ENCODE measurements at regions not wholly inside any gene's neighbourhood (a gene's known extent, or its start where the extent isn't known, plus 50 kb on each side); places are given as distances from the start of the nearest gene placed in this dataset.

DNA sequence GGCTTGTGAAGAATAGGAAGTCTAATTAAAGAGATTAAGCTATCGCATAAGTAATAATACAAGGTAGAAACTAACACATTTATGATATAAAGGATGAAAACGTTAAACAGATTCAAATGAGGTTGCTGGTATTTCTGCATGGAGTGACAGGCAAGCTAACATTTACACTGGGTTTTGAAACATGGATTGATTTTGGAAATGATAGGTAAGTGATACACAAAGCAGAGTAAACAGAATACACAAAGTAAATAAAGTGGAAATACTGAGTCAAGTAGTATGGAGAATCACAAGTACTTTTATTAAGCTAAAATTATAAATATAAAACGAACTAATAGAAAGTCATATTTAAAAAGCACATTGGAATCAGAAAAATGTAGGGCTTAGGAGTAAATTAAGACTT, 665.3 kb downstream of the STPG2 start (continued):
- TF ChIP-seq, protein P1, sequence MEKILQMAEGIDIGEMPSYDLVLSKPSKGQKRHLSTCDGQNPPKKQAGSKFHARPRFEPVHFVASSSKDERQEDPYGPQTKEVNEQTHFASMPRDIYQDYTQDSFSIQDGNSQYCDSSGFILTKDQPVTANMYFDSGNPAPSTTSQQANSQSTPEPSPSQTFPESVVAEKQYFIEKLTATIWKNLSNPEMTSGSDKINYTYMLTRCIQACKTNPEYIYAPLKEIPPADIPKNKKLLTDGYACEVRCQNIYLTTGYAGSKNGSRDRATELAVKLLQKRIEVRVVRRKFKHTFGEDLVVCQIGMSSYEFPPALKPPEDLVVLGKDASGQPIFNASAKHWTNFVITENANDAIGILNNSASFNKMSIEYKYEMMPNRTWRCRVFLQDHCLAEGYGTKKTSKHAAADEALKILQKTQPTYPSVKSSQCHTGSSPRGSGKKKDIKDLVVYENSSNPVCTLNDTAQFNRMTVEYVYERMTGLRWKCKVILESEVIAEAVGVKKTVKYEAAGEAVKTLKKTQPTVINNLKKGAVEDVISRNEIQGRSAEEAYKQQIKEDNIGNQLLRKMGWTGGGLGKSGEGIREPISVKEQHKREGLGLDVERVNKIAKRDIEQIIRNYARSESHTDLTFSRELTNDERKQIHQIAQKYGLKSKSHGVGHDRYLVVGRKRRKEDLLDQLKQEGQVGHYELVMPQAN (conservative IDR thresholded peaks at IDR 0.05), result no peak
- no peak for TF ChIP-seq PML (IDR thresholded peaks at IDR 0.05; ENCODE audit: low read length)
- no peak for TF ChIP-seq NBN (IDR thresholded peaks at IDR 0.05)
- no peak for TF ChIP-seq STAT3 (IDR thresholded peaks at IDR 0.05; ENCODE audit: low read depth, low read length)

DNA sequence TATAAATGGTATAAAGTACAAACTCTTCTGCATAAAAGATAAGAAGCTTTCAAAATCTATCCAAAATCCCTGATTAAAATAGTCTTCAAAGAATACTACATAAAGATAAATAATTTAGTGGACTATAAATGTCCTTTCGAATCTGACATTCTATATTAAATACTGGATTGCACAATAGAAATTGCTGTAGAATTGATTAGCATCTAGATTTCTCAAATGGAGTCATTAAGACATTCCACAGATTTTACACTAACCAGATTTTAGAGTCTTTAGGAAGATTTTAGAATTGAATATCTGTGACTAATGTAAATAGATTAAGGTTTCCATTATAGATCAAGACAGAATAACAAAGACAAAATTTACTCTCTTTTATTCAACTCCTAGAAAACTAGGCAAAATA, 663.9 kb downstream of the STPG2 start:
- Histone ChIP-seq H4K20me1 (ENCODE audit: control insufficient read depth, insufficient read depth) (no peaks in the 10 kb centered on the region), H3K36me3 (ENCODE audit: control insufficient read depth in 2 of 2, insufficient read depth in 2 of 2, low read length in 1 of 2) (no peaks in the 10 kb centered on the region), H3K9me3 (replicated peaks; ENCODE audit: control insufficient read depth, insufficient read depth, low read length) (no peaks in the 10 kb centered on the region), H2AFZ (ENCODE audit: control insufficient read depth, low read depth, low read length) (no peak overlapping the region), H3K4me1 (ENCODE audit: control insufficient read depth, insufficient read depth, low read length) (no peaks in the 10 kb centered on the region), H3K9ac (ENCODE audit: control insufficient read depth, insufficient read depth, low read length) (no peak overlapping the region), H3K4me3 (no peak overlapping the region), H3K27ac (ENCODE audit: control insufficient read depth, insufficient read depth) (no peak overlapping the region), H3K4me2 (ENCODE audit: control insufficient read depth, insufficient read depth) (no peak overlapping the region), H3K27me3 (replicated peaks in 1 of 2; ENCODE audit: control insufficient read depth in 2 of 2, insufficient read depth in 2 of 2, low read length in 1 of 2) (no peaks in the 10 kb centered on the region), H3K79me2 (ENCODE audit: control insufficient read depth, insufficient read depth, low read length) (no peaks in the 10 kb centered on the region)
- ChIA-PET POLR2A (no interaction called here), RAD21 (ENCODE audit: unreplicated experiment) (no interaction called here), CTCF (no interaction called here), SMC1A (ENCODE audit: uncharacterized antibody, unreplicated experiment) (interaction anchor here (0.6 kb wide), 1 partner anchor 231 kb away, joined by 3 read pairs; no protein-coding TSS in a partner anchor)
- intact Hi-C loops (cut with micrococcal nuclease; ENCODE audit: unreplicated experiment) (no loop called here), in situ Hi-C loops (cut with MboI) (no loop called here)
- FAIRE-seq (no peak), ATAC-seq (no peak), DNase-seq (ENCODE audit: low read depth, low spot score) (no peak)
- WGBS (ENCODE audit: insufficient coverage, insufficient replicate concordance, low lambda C conversion rate, missing lambda C conversion rate), result 0% methylated on average over 1 of the region's 1 CpG
- no TSS peak for BruUV-seq (replicated peaks)
- TF ChIP-seq, protein P2, sequence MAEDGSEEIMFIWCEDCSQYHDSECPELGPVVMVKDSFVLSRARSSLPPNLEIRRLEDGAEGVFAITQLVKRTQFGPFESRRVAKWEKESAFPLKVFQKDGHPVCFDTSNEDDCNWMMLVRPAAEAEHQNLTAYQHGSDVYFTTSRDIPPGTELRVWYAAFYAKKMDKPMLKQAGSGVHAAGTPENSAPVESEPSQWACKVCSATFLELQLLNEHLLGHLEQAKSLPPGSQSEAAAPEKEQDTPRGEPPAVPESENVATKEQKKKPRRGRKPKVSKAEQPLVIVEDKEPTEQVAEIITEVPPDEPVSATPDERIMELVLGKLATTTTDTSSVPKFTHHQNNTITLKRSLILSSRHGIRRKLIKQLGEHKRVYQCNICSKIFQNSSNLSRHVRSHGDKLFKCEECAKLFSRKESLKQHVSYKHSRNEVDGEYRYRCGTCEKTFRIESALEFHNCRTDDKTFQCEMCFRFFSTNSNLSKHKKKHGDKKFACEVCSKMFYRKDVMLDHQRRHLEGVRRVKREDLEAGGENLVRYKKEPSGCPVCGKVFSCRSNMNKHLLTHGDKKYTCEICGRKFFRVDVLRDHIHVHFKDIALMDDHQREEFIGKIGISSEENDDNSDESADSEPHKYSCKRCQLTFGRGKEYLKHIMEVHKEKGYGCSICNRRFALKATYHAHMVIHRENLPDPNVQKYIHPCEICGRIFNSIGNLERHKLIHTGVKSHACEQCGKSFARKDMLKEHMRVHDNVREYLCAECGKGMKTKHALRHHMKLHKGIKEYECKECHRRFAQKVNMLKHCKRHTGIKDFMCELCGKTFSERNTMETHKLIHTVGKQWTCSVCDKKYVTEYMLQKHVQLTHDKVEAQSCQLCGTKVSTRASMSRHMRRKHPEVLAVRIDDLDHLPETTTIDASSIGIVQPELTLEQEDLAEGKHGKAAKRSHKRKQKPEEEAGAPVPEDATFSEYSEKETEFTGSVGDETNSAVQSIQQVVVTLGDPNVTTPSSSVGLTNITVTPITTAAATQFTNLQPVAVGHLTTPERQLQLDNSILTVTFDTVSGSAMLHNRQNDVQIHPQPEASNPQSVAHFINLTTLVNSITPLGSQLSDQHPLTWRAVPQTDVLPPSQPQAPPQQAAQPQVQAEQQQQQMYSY (CRISPR knock-in tag; IDR thresholded peaks at IDR 0.05), result no peak
- no peak for TF ChIP-seq KDM1A (IDR thresholded peaks at IDR 0.05; ENCODE audit: borderline replicate concordance)
- TF ChIP-seq ATF7 (IDR thresholded peaks at IDR 0.05; ENCODE audit: low read depth), result no peak
- no peak for TF ChIP-seq PAX5 (IDR thresholded peaks at IDR 0.05; ENCODE audit: borderline replicate concordance, low read depth, low read length)
- TF ChIP-seq, protein P3, sequence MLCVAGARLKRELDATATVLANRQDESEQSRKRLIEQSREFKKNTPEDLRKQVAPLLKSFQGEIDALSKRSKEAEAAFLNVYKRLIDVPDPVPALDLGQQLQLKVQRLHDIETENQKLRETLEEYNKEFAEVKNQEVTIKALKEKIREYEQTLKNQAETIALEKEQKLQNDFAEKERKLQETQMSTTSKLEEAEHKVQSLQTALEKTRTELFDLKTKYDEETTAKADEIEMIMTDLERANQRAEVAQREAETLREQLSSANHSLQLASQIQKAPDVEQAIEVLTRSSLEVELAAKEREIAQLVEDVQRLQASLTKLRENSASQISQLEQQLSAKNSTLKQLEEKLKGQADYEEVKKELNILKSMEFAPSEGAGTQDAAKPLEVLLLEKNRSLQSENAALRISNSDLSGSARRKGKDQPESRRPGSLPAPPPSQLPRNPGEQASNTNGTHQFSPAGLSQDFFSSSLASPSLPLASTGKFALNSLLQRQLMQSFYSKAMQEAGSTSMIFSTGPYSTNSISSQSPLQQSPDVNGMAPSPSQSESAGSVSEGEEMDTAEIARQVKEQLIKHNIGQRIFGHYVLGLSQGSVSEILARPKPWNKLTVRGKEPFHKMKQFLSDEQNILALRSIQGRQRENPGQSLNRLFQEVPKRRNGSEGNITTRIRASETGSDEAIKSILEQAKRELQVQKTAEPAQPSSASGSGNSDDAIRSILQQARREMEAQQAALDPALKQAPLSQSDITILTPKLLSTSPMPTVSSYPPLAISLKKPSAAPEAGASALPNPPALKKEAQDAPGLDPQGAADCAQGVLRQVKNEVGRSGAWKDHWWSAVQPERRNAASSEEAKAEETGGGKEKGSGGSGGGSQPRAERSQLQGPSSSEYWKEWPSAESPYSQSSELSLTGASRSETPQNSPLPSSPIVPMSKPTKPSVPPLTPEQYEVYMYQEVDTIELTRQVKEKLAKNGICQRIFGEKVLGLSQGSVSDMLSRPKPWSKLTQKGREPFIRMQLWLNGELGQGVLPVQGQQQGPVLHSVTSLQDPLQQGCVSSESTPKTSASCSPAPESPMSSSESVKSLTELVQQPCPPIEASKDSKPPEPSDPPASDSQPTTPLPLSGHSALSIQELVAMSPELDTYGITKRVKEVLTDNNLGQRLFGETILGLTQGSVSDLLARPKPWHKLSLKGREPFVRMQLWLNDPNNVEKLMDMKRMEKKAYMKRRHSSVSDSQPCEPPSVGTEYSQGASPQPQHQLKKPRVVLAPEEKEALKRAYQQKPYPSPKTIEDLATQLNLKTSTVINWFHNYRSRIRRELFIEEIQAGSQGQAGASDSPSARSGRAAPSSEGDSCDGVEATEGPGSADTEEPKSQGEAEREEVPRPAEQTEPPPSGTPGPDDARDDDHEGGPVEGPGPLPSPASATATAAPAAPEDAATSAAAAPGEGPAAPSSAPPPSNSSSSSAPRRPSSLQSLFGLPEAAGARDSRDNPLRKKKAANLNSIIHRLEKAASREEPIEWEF (IDR thresholded peaks at IDR 0.05; ENCODE audit: insufficient replicate concordance, low read depth, low read length), result no peak

Measured in GM12878 (cell line).